ENCODE measurements at regions not wholly inside any gene's neighbourhood (a gene's known extent, or its start where the extent isn't known, plus 50 kb on each side); places are given as distances from the start of the nearest gene placed in this dataset.

DNA sequence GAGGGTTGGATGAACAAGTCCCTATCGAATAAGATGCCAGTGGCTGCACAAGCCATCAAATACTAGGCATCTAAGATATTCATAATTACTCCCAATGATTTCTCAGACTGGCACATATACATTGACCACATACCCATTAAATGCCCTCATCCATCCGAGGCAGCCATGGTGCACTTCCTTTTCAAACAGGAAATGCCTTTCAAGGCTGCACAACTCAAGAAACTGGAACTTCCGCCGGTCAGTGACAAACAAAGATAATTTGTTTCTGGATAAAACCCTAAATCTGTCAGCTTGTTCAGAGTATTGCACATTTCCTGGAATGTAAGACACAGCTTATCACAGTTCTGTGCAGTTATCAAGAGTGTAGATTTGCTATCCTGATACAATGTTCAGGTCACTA lies 203.7 kb downstream of the RMST start:
- DNase-seq (ENCODE audit: extremely low read depth in 1 of 4, low spot score in 3 of 4): no peak
- in situ Hi-C loops (cut with MboI) (no loop called here), intact Hi-C loops (cut with micrococcal nuclease) (no loop called here)
- ATAC-seq: no peak
- no peaks in the 10 kb centered on the region for H3K4me1 ChIP-seq (replicated peaks in 1 of 2; ENCODE audit: control insufficient read depth in 2 of 2, insufficient read depth in 2 of 2, low read length in 2 of 2)
- H3K36me3 ChIP-seq (ENCODE audit: control insufficient read depth, insufficient read depth, low read length): no peaks in the 10 kb centered on the region
- WGBS (ENCODE audit: insufficient coverage, low coverage, missing lambda C conversion rate): 4% methylated on average over 4 of the region's 4 CpGs
- no peak overlapping the region for H3K4me2 ChIP-seq (ENCODE audit: insufficient read depth, low read length)
- no peaks in the 10 kb centered on the region for H3K9me3 ChIP-seq (replicated peaks; ENCODE audit: control insufficient read depth, insufficient read depth, low read depth, low read length)
- no peak overlapping the region for H3K27ac ChIP-seq (ENCODE audit: extremely low read depth, low read depth, low read length)
- H3K4me3 ChIP-seq: no peak overlapping the region
- FAIRE-seq: no peak
- H2AFZ ChIP-seq (ENCODE audit: low read depth, low read length): no peak overlapping the region
- no TSS peak for BruUV-seq (replicated peaks)
- TF ChIP-seq, protein P1, sequence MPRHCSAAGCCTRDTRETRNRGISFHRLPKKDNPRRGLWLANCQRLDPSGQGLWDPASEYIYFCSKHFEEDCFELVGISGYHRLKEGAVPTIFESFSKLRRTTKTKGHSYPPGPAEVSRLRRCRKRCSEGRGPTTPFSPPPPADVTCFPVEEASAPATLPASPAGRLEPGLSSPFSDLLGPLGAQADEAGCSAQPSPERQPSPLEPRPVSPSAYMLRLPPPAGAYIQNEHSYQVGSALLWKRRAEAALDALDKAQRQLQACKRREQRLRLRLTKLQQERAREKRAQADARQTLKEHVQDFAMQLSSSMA (CRISPR knock-in tag; IDR thresholded peaks at IDR 0.05): no peak
- no peak for TF ChIP-seq ZSCAN32 (CRISPR knock-in tag; IDR thresholded peaks at IDR 0.05)
- no peak for TF ChIP-seq CBX5 (IDR thresholded peaks at IDR 0.05; ENCODE audit: borderline replicate concordance, low read depth)
- TF ChIP-seq TRIM24 (IDR thresholded peaks at IDR 0.05): no peak
- no peak for TF ChIP-seq NCOA2 (IDR thresholded peaks at IDR 0.05; ENCODE audit: partially characterized antibody in 2 of 2)
- TF ChIP-seq ZNF217 (CRISPR knock-in tag; IDR thresholded peaks at IDR 0.05): no peak
- POLR2A ChIA-PET: no interaction called here
- H3K27me3 ChIP-seq (ENCODE audit: control insufficient read depth in 2 of 2, insufficient read depth in 2 of 2, low read length in 2 of 2): no peaks in the 10 kb centered on the region
- no peaks in the 10 kb centered on the region for H4K20me1 ChIP-seq (replicated peaks; ENCODE audit: control insufficient read depth, insufficient read depth, low read length)
- H3K9me1 ChIP-seq (ENCODE audit: control insufficient read depth, insufficient read depth, low read length): no peaks in the 10 kb centered on the region
- no peak overlapping the region for H3K9ac ChIP-seq (ENCODE audit: insufficient read depth in 1 of 2, low read depth in 2 of 2, low read length in 2 of 2)
- H3K79me2 ChIP-seq (ENCODE audit: control insufficient read depth, insufficient read depth, low read length): no peaks in the 10 kb centered on the region
- CTCF ChIA-PET (ENCODE audit: low intra/inter-chr PET ratio): no interaction called here

DNA sequence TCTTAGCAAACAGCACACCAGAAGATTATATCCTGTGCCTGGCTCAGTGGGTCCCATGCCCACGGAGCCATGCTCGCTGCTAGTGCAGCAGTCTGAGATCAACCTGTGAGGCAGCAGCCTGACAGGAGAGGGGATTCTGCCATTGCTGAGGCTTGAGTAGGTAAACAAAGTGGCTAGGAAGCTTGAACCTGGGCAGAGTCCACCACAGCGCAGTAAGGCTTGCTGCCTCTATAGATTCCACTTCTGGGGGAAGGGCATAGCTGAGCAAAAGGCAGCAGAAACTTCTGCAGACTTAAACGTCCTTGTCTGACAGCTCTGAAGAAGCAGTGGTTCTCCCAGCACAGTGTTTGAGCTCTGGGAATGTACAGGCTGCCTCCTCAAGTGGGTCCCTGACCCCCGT lies 210.3 kb downstream of the RMST start:
- no peak overlapping the region for H3K4me3 ChIP-seq
- ChIA-PET CTCF (ENCODE audit: low intra/inter-chr PET ratio) (no interaction called here), POLR2A (no interaction called here)
- in situ Hi-C loops (cut with MboI): no loop called here
- DNase-seq (ENCODE audit: extremely low read depth in 1 of 4, low spot score in 3 of 4): no peak
- no peaks in the 10 kb centered on the region for H3K27me3 ChIP-seq (ENCODE audit: control insufficient read depth in 2 of 2, insufficient read depth in 2 of 2, low read length in 2 of 2)
- H3K27ac ChIP-seq (ENCODE audit: extremely low read depth, low read depth, low read length): no peak overlapping the region
- H3K9ac ChIP-seq (ENCODE audit: insufficient read depth in 1 of 2, low read depth in 2 of 2, low read length in 2 of 2): no peak overlapping the region
- no peak for ATAC-seq
- intact Hi-C loops (cut with micrococcal nuclease): no loop called here
- H3K4me1 ChIP-seq (replicated peaks in 1 of 2; ENCODE audit: control insufficient read depth in 2 of 2, insufficient read depth in 2 of 2, low read length in 2 of 2): no peaks in the 10 kb centered on the region
- no peaks in the 10 kb centered on the region for H4K20me1 ChIP-seq (replicated peaks; ENCODE audit: control insufficient read depth, insufficient read depth, low read length)
- 2% methylated on average over 5 of the region's 5 CpGs for WGBS (ENCODE audit: insufficient coverage, low coverage, missing lambda C conversion rate)
- H3K79me2 ChIP-seq (ENCODE audit: control insufficient read depth, insufficient read depth, low read length): no peaks in the 10 kb centered on the region
- no peak for FAIRE-seq
- BruUV-seq (replicated peaks): no TSS peak
- no peaks in the 10 kb centered on the region for H3K9me1 ChIP-seq (ENCODE audit: control insufficient read depth, insufficient read depth, low read length)
- H3K36me3 ChIP-seq (ENCODE audit: control insufficient read depth, insufficient read depth, low read length): no peaks in the 10 kb centered on the region
- H3K9me3 ChIP-seq (replicated peaks; ENCODE audit: control insufficient read depth, insufficient read depth, low read depth, low read length): no peaks in the 10 kb centered on the region
- no peak overlapping the region for H2AFZ ChIP-seq (ENCODE audit: low read depth, low read length)
- no peak overlapping the region for H3K4me2 ChIP-seq (ENCODE audit: insufficient read depth, low read length)
- TF ChIP-seq, protein P2, sequence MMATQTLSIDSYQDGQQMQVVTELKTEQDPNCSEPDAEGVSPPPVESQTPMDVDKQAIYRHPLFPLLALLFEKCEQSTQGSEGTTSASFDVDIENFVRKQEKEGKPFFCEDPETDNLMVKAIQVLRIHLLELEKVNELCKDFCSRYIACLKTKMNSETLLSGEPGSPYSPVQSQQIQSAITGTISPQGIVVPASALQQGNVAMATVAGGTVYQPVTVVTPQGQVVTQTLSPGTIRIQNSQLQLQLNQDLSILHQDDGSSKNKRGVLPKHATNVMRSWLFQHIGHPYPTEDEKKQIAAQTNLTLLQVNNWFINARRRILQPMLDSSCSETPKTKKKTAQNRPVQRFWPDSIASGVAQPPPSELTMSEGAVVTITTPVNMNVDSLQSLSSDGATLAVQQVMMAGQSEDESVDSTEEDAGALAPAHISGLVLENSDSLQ (IDR thresholded peaks at IDR 0.05): no peak
- TF ChIP-seq FOXA1 (IDR thresholded peaks at IDR 0.05; ENCODE audit: borderline replicate concordance) (no peak), ZNF121 (CRISPR knock-in tag; conservative IDR thresholded peaks at IDR 0.05) (no peak), ZNF224 (CRISPR knock-in tag; IDR thresholded peaks at IDR 0.05) (no peak), NFIX (CRISPR knock-in tag; IDR thresholded peaks at IDR 0.05; ENCODE audit: low read depth) (no peak), RBM34 (IDR thresholded peaks at IDR 0.05; ENCODE audit: borderline replicate concordance, insufficient read depth, low read length) (no peak), SMAD4 (CRISPR knock-in tag; conservative IDR thresholded peaks at IDR 0.05) (no peak), TCF7 (IDR thresholded peaks at IDR 0.05; ENCODE audit: borderline replicate concordance) (no peak), KLF16 (IDR thresholded peaks at IDR 0.05) (no peak), DMBX1 (CRISPR knock-in tag; IDR thresholded peaks at IDR 0.05; ENCODE audit: borderline replicate concordance) (no peak), ZNF175 (CRISPR knock-in tag; IDR thresholded peaks at IDR 0.05; ENCODE audit: low read depth) (no peak)
- TF ChIP-seq, protein P3, sequence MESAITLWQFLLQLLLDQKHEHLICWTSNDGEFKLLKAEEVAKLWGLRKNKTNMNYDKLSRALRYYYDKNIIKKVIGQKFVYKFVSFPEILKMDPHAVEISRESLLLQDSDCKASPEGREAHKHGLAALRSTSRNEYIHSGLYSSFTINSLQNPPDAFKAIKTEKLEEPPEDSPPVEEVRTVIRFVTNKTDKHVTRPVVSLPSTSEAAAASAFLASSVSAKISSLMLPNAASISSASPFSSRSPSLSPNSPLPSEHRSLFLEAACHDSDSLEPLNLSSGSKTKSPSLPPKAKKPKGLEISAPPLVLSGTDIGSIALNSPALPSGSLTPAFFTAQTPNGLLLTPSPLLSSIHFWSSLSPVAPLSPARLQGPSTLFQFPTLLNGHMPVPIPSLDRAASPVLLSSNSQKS (CRISPR knock-in tag; IDR thresholded peaks at IDR 0.05): no peak

Data from K562 (cell line).